Fibroblast of lung (primary cell): ENCODE measurements at regions not wholly inside any gene's neighbourhood (a gene's known extent, or its start where the extent isn't known, plus 50 kb on each side); places are given as distances from the start of the nearest gene placed in this dataset.
A peak's percentile ranks its signal among the peaks of the same experiment; 100 is the strongest.
"Not testable (repeated sequence)": the region's sequence is repeated elsewhere in the genome, so short reads cannot be mapped to it uniquely, and the experiment has no call there.

Experiments used
- DNase-seq, 2 donors: peaks; one replicate each; pipeline versions ENCODE4 v3.0.0 to v3.0.0-alpha.2; 2010; ENCODE audit warnings: low read depth in 2 of 2
- H2AFZ ChIP-seq: 2 replicates; pipeline ENCODE4 v1.5.1; 2012; ENCODE audit warnings: low read length, control low read depth, inconsistent platforms
- H3K27ac ChIP-seq: 2 replicates; pipeline ENCODE4 v1.5.1; 2011; ENCODE audit warnings: low read length, control low read depth; ENCODE audit not compliant: insufficient read depth
- H3K27me3 ChIP-seq: 2 replicates; pipeline ENCODE4 v1.5.1; 2011; ENCODE audit warnings: mild to moderate bottlenecking, low read length; ENCODE audit not compliant: control insufficient read depth, insufficient read depth
- H3K36me3 ChIP-seq: 2 replicates; pipeline ENCODE4 v1.5.1; 2011; ENCODE audit warnings: low read length; ENCODE audit not compliant: control insufficient read depth, insufficient read depth
- H3K4me1 ChIP-seq: 2 replicates; pipeline ENCODE4 v1.5.1; 2011; ENCODE audit warnings: low read length; ENCODE audit not compliant: control insufficient read depth, insufficient read depth; ENCODE audit errors: extremely low read depth
- H3K4me2 ChIP-seq: 2 replicates; pipeline ENCODE4 v1.5.1; 2011; ENCODE audit warnings: low read length, control low read depth; ENCODE audit not compliant: insufficient read depth; ENCODE audit errors: extremely low read depth
- H3K4me3 ChIP-seq, 4 experiments: fragments of 200-600 bp in 1 of 4; sonication (generic) in 1 of 4; replicated peaks in 1 of 4; 2 replicates each; pipeline ENCODE4 v1.5.1; 2011 to 2016; ENCODE audit warnings: low read length in 4 of 4, low read depth in 3 of 4, mild to moderate bottlenecking in 3 of 4, control low read depth in 2 of 4, inconsistent platforms in 1 of 4, mixed read lengths in 1 of 4; ENCODE audit not compliant: insufficient read depth in 1 of 4; ENCODE audit errors: control extremely low read depth in 1 of 4
- H3K79me2 ChIP-seq: 2 replicates; pipeline ENCODE4 v1.5.1; 2012; ENCODE audit warnings: mild to moderate bottlenecking, low read length, inconsistent platforms; ENCODE audit not compliant: control insufficient read depth, insufficient read depth
- H3K9ac ChIP-seq: 2 replicates; pipeline ENCODE4 v1.5.1; 2011; ENCODE audit warnings: mild to moderate bottlenecking, low read length, control low read depth; ENCODE audit not compliant: insufficient read depth
- H3K9me3 ChIP-seq: 2 replicates; pipeline ENCODE4 v1.5.1; 2012; ENCODE audit warnings: low read depth, low read length; ENCODE audit not compliant: control insufficient read depth, insufficient read depth
- H4K20me1 ChIP-seq: 2 replicates; pipeline ENCODE4 v1.5.1; 2011; ENCODE audit warnings: low read length; ENCODE audit not compliant: control insufficient read depth, insufficient read depth; ENCODE audit errors: extremely low read depth
- EZH2 ChIP-seq: IDR thresholded peaks from 2 replicates; pipeline ENCODE4 v1.5.1; 2012; ENCODE audit warnings: low read length, control low read depth, mild to moderate bottlenecking; ENCODE audit errors: missing control alignments
- TF ChIP-seq, protein P1 (sequence below), 2 donors: IDR thresholded peaks in 1 of 2; conservative IDR thresholded peaks in 1 of 2; 1 replicate in 1 of 2; 2 replicates in 1 of 2; pipeline ENCODE4 v1.5.1; 2011 to 2012; ENCODE audit warnings: low read length in 2 of 2, control low read depth in 1 of 2, inconsistent platforms in 1 of 2, low read depth in 1 of 2, mild to moderate bottlenecking in 1 of 2

DNA sequence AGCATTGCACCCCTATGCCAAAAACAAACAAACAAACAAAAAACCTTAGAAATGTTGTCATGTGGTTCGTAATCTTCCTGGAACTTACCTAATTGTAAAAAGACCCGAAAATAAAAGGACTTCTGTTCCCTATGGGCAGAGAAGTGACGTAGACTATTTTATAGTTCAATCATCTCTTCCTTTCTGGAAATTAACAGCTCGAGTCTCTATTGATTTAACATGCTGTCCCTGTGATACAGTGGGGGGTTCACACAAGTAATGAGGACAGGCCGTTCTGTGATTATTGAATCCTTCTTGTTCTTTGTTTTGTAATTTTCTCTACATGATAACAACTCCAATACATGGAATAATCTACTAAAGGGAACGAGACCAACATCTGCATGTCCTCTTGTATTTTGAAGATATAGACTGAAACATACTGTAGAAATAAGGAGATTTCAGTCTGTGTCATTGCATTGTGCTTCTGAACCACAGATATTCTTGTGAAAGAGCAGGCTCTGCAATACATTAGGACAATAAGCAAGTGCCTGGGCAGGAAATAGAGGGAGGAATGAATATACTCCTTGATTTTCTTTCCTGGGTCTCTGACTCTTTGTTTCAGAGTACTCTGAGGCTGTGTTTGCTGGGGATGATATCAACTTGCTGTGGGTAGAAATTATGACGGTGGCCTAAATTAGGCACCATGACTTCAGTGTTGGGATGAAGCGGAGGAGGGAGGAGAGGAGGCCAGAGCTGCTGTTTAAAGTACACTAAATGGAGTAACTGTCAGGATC is 65.7 kb upstream of the PPM1B start:
- H3K79me2 ChIP-seq = no peaks in the 10 kb centered on the region
- H3K27me3 ChIP-seq = no peaks in the 10 kb centered on the region
- no peak overlapping the region for H3K9ac ChIP-seq
- peaks cover 7% of the 10 kb centered on the region for H3K4me1 ChIP-seq
- no peak overlapping the region for H3K4me2 ChIP-seq
- H3K27ac ChIP-seq = no peak overlapping the region
- no peaks in the 10 kb centered on the region for H3K36me3 ChIP-seq
- no peaks in the 10 kb centered on the region for H3K9me3 ChIP-seq
- no peak for DNase-seq
- H3K4me3 ChIP-seq = no peak overlapping the region
- TF ChIP-seq, protein P1, sequence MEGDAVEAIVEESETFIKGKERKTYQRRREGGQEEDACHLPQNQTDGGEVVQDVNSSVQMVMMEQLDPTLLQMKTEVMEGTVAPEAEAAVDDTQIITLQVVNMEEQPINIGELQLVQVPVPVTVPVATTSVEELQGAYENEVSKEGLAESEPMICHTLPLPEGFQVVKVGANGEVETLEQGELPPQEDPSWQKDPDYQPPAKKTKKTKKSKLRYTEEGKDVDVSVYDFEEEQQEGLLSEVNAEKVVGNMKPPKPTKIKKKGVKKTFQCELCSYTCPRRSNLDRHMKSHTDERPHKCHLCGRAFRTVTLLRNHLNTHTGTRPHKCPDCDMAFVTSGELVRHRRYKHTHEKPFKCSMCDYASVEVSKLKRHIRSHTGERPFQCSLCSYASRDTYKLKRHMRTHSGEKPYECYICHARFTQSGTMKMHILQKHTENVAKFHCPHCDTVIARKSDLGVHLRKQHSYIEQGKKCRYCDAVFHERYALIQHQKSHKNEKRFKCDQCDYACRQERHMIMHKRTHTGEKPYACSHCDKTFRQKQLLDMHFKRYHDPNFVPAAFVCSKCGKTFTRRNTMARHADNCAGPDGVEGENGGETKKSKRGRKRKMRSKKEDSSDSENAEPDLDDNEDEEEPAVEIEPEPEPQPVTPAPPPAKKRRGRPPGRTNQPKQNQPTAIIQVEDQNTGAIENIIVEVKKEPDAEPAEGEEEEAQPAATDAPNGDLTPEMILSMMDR (conservative IDR thresholded peaks at IDR 0.05 in 1 of 2, IDR thresholded peaks at IDR 0.05 in 1 of 2; ENCODE audit: low read depth in 1 of 2, low read length in 2 of 2) = no peak
- TF ChIP-seq EZH2 = no peak
- H2AFZ ChIP-seq = no peak overlapping the region
- H4K20me1 ChIP-seq = no peaks in the 10 kb centered on the region

DNA sequence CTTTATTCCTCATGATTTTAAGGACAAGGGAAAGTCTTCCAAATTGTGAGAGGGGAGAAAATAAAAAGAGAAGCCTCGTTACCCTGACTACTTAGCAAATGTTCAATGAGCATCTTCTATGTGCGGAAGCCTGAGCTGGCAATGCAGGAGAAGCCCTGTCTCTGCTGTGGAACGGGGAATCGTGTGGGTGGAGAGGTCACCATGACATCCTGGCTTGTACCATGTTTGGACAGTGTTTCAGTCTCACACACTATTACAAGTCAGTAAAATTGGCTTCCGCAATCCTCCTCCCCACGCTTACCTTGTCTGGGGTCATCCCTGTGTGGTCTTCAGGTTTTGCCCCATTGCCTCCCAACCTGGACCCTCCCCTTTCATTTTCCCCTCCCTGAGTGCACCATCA is 65.0 kb upstream of the PPM1B start:
- no peak overlapping the region for H3K27ac ChIP-seq
- no peaks in the 10 kb centered on the region for H3K9me3 ChIP-seq
- no peak overlapping the region for H3K4me3 ChIP-seq
- DNase-seq = no peak
- no peak overlapping the region for H2AFZ ChIP-seq
- H3K4me2 ChIP-seq = no peak overlapping the region
- TF ChIP-seq, protein P1 (conservative IDR thresholded peaks at IDR 0.05 in 1 of 2, IDR thresholded peaks at IDR 0.05 in 1 of 2; ENCODE audit: low read depth in 1 of 2, low read length in 2 of 2) = no peak
- no peak for TF ChIP-seq EZH2
- no peaks in the 10 kb centered on the region for H3K27me3 ChIP-seq
- no peaks in the 10 kb centered on the region for H3K79me2 ChIP-seq
- H4K20me1 ChIP-seq = no peaks in the 10 kb centered on the region
- peaks cover 7% of the 10 kb centered on the region for H3K4me1 ChIP-seq
- H3K9ac ChIP-seq = no peak overlapping the region
- H3K36me3 ChIP-seq = no peaks in the 10 kb centered on the region

DNA sequence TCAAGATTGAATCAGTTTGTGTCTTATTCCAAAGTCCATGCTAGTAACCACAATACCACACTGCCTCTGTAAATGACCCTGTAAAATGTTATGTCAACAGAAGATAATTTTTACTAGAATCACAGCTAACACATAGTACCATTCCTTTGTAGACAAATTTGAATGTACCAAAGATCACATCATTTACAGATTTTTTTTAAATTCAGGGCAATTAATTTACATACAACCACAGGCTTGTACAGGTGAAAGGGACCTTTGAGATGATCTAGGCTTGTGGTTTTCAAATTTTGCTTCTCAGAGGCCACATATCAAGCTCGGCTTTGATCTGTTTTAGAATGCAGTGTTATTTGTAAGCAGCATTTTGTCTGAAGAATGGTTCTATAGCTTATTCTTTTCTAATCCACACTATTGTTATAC is 63.8 kb upstream of the PPM1B start:
- Histone ChIP-seq H4K20me1 (no peaks in the 10 kb centered on the region), H3K27ac (no peak overlapping the region), H3K9ac (no peak overlapping the region), H3K36me3 (no peaks in the 10 kb centered on the region), H3K79me2 (no peaks in the 10 kb centered on the region), H3K4me3 (no peak overlapping the region), H3K9me3 (no peaks in the 10 kb centered on the region), H3K4me2 (no peak overlapping the region), H3K4me1 (peaks cover 6% of the 10 kb centered on the region), H2AFZ (no peak overlapping the region), H3K27me3 (no peaks in the 10 kb centered on the region)
- no peak for DNase-seq
- TF ChIP-seq EZH2 = no peak
- TF ChIP-seq, protein P1 (conservative IDR thresholded peaks at IDR 0.05 in 1 of 2, IDR thresholded peaks at IDR 0.05 in 1 of 2; ENCODE audit: low read depth in 1 of 2, low read length in 2 of 2) = no peak

DNA sequence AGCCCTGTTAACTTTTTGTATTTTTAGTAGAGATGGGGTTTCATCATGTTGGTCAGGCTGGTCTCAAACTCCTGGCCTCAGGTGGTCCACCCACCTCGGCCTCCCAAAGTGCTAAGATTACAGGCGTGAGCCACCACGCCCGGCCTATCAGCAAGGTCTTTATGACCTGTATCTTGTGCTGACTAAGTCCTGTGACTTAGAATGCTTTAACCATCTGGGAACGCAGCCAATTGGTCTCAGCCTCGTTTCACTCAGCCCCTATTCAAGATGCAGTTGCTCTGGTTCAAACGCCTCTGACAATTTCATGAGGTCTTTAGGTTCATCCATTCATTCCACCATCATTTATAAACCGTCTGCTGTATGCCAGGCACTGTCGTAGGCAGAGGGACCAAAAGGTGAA is 62.2 kb upstream of the PPM1B start:
- H3K4me3 ChIP-seq, H3K36me3 ChIP-seq, H3K4me2 ChIP-seq, H3K9me3 ChIP-seq, H3K27me3 ChIP-seq, H3K4me1 ChIP-seq, H3K79me2 ChIP-seq, H4K20me1 ChIP-seq, H3K27ac ChIP-seq, H3K9ac ChIP-seq, H2AFZ ChIP-seq: not testable (repeated sequence)
- peak in 1 of 2 donors; percentile 25 for DNase-seq
